HEK293 (cell line): ENCODE measurements at regions not wholly inside any gene's neighbourhood (a gene's known extent, or its start where the extent isn't known, plus 50 kb on each side); places are given as distances from the start of the nearest gene placed in this dataset.

Experiments used
- CTCF ChIA-PET: fragments of 350-600 bp; formaldehyde crosslinking; extraction: SDS; loops from one replicate; lab custom pipeline; 2021; ENCODE audit warnings: antibody characterized with exemption; lab: Yijun Ruan, JAX
- POLR2A ChIA-PET: fragments of 300-600 bp; formaldehyde crosslinking; extraction: SDS; loops from one replicate; lab custom pipeline; 2020; ENCODE audit warnings: antibody characterized with exemption, inconsistent platforms; lab: Yijun Ruan, JAX
- H3K27ac ChIP-seq: fragments of 200-500 bp; sonication (Bioruptor generic); 2 replicates; pipeline ENCODE4 v1.5.1; 2014; ENCODE audit warnings: low read depth, low read length, control low read depth, inconsistent platforms; ENCODE audit errors: extremely low read depth
- H3K36me3 ChIP-seq, 2 experiments: fragments of 200-500 bp in 1 of 2; sonication (Bioruptor generic) in 1 of 2; 1 replicate in 1 of 2; 2 replicates in 1 of 2; pipeline ENCODE4 v1.5.1; 2014 to 2017; ENCODE audit warnings: inconsistent platforms in 2 of 2, low read length in 2 of 2; ENCODE audit not compliant: control insufficient read depth in 2 of 2, insufficient read depth in 1 of 2
- H3K4me1 ChIP-seq: fragments of 200-500 bp; sonication (Bioruptor generic); 2 replicates; pipeline ENCODE4 v1.5.1; 2014; ENCODE audit warnings: mild to moderate bottlenecking, low read length, inconsistent platforms; ENCODE audit not compliant: control insufficient read depth, insufficient read depth
- H3K4me3 ChIP-seq: 2 replicates; pipeline ENCODE4 v1.5.1; 2011; ENCODE audit warnings: low read depth, mild to moderate bottlenecking, control low read depth, low read length, moderate library complexity
- H3K9me3 ChIP-seq: fragments of 200-500 bp; sonication (Bioruptor generic); 2 replicates; pipeline ENCODE4 v1.5.1; 2014; ENCODE audit warnings: low read depth, low read length, inconsistent platforms; ENCODE audit not compliant: control insufficient read depth, insufficient read depth
- GLI4 ChIP-seq: fragments of 450-650 bp; formaldehyde crosslinking; IDR thresholded peaks from 2 replicates; pipeline ENCODE4 v1.5.1; 2016; ENCODE audit warnings: missing biosample characterization, missing genetic modification characterization
- HOXA7 ChIP-seq: sonication (generic); formaldehyde crosslinking; IDR thresholded peaks from 2 replicates; pipeline ENCODE4 v1.8.1; 2022; ENCODE audit warnings: missing genetic modification reagents, borderline replicate concordance
- HOXC10 ChIP-seq: sonication (generic); formaldehyde crosslinking; IDR thresholded peaks from 2 replicates; pipeline ENCODE4 v1.8.1; 2023; ENCODE audit warnings: mild to moderate bottlenecking, missing genetic modification reagents
- HOXD13 ChIP-seq: sonication (generic); formaldehyde crosslinking; IDR thresholded peaks from 2 replicates; pipeline ENCODE4 v1.8.0; 2022; ENCODE audit warnings: missing genetic modification reagents, borderline replicate concordance
- KLF8 ChIP-seq: fragments of 450-650 bp; formaldehyde crosslinking; IDR thresholded peaks from 2 replicates; pipeline ENCODE4 v1.5.1; 2016; ENCODE audit warnings: missing biosample characterization, missing genetic modification characterization
- MEIS1 ChIP-seq: sonication (generic); formaldehyde crosslinking; IDR thresholded peaks from 2 replicates; pipeline ENCODE4 v1.8.1; 2022; ENCODE audit warnings: missing genetic modification reagents, mild to moderate bottlenecking, borderline replicate concordance
- OVOL3 ChIP-seq: fragments of 450-650 bp; formaldehyde crosslinking; IDR thresholded peaks from 2 replicates; pipeline ENCODE4 v1.5.1; 2016; ENCODE audit warnings: missing biosample characterization, missing genetic modification characterization
- SP3 ChIP-seq: fragments of 450-650 bp; formaldehyde crosslinking; IDR thresholded peaks from 2 replicates; pipeline ENCODE4 v1.5.1; 2016; ENCODE audit warnings: missing biosample characterization, missing genetic modification characterization
- ZBTB11 ChIP-seq: fragments of 450-650 bp; formaldehyde crosslinking; conservative IDR thresholded peaks from 2 replicates; pipeline ENCODE4 v1.5.1; 2016; ENCODE audit warnings: low read depth, missing biosample characterization, missing genetic modification characterization
- ZIC2 ChIP-seq: fragments of 450-650 bp; formaldehyde crosslinking; IDR thresholded peaks from 2 replicates; pipeline ENCODE4 v1.5.1; 2016; ENCODE audit warnings: missing biosample characterization, missing genetic modification characterization
- ZNF24 ChIP-seq: fragments of 450-650 bp; formaldehyde crosslinking; IDR thresholded peaks from 2 replicates; pipeline ENCODE4 v1.5.1; 2016; ENCODE audit warnings: missing biosample characterization, missing genetic modification characterization
- ZNF266 ChIP-seq: fragments of 450-650 bp; formaldehyde crosslinking; IDR thresholded peaks from 2 replicates; pipeline ENCODE4 v1.5.1; 2016; ENCODE audit warnings: missing biosample characterization, missing genetic modification characterization, low read depth
- ZNF48 ChIP-seq: fragments of 450-650 bp; formaldehyde crosslinking; IDR thresholded peaks from 2 replicates; pipeline ENCODE4 v1.5.1; 2016; ENCODE audit warnings: missing biosample characterization, missing genetic modification characterization
- ZNF488 ChIP-seq: fragments of 450-650 bp; formaldehyde crosslinking; IDR thresholded peaks from 2 replicates; pipeline ENCODE4 v1.5.1; 2016; ENCODE audit warnings: missing biosample characterization, missing genetic modification characterization
- ZNF501 ChIP-seq: fragments of 450-650 bp; formaldehyde crosslinking; IDR thresholded peaks from 2 replicates; pipeline ENCODE4 v1.5.1; 2016; ENCODE audit warnings: missing biosample characterization, missing genetic modification characterization
- ZXDB ChIP-seq: fragments of 450-650 bp; formaldehyde crosslinking; IDR thresholded peaks from 2 replicates; pipeline ENCODE4 v1.5.1; 2016; ENCODE audit warnings: missing biosample characterization, missing genetic modification characterization
- TF ChIP-seq, protein P1 (sequence below): fragments of 450-650 bp; formaldehyde crosslinking; IDR thresholded peaks from 2 replicates; pipeline ENCODE4 v1.5.1; 2016; ENCODE audit warnings: missing biosample characterization, missing genetic modification characterization
- TF ChIP-seq, protein P2 (sequence below): fragments of 450-650 bp; formaldehyde crosslinking; IDR thresholded peaks from 2 replicates; pipeline ENCODE4 v1.5.1; 2016; ENCODE audit warnings: missing biosample characterization, missing genetic modification characterization, borderline replicate concordance

GRCh38 chr12:88924162-88924561 is 343.9 kb upstream of the KITLG start:
- POLR2A ChIA-PET, result no interaction called here
- H3K4me1 ChIP-seq, result peaks cover 3% of the 10 kb centered on the region; the same call in 1 of the 2 replicates
- no peaks in the 10 kb centered on the region for H3K9me3 ChIP-seq
- CTCF ChIA-PET, result interaction anchor here (0.6 kb wide), 1 partner anchor 587 kb away, joined by 3 read pairs; no protein-coding TSS in a partner anchor
- H3K4me3 ChIP-seq, result no peak overlapping the region
- no peaks in the 10 kb centered on the region for H3K36me3 ChIP-seq
- TF ChIP-seq ZNF24 (no peak), ZBTB11 (tag by site-specific recombination) (no peak), HOXA7 (CRISPR knock-in tag) (no peak), OVOL3 (tag by site-specific recombination) (no peak), ZNF266 (no peak), ZXDB (tag by site-specific recombination) (no peak), KLF8 (tag by site-specific recombination) (no peak), ZIC2 (no peak), ZNF48 (tag by site-specific recombination) (no peak), ZNF501 (tag by site-specific recombination) (no peak), SP3 (no peak), GLI4 (no peak), ZNF488 (tag by site-specific recombination) (no peak), MEIS1 (CRISPR knock-in tag) (no peak), HOXC10 (CRISPR knock-in tag) (no peak), HOXD13 (CRISPR knock-in tag) (no peak)
- TF ChIP-seq, protein P1, sequence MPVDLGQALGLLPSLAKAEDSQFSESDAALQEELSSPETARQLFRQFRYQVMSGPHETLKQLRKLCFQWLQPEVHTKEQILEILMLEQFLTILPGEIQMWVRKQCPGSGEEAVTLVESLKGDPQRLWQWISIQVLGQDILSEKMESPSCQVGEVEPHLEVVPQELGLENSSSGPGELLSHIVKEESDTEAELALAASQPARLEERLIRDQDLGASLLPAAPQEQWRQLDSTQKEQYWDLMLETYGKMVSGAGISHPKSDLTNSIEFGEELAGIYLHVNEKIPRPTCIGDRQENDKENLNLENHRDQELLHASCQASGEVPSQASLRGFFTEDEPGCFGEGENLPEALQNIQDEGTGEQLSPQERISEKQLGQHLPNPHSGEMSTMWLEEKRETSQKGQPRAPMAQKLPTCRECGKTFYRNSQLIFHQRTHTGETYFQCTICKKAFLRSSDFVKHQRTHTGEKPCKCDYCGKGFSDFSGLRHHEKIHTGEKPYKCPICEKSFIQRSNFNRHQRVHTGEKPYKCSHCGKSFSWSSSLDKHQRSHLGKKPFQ (tag by site-specific recombination), result no peak
- TF ChIP-seq, protein P2, sequence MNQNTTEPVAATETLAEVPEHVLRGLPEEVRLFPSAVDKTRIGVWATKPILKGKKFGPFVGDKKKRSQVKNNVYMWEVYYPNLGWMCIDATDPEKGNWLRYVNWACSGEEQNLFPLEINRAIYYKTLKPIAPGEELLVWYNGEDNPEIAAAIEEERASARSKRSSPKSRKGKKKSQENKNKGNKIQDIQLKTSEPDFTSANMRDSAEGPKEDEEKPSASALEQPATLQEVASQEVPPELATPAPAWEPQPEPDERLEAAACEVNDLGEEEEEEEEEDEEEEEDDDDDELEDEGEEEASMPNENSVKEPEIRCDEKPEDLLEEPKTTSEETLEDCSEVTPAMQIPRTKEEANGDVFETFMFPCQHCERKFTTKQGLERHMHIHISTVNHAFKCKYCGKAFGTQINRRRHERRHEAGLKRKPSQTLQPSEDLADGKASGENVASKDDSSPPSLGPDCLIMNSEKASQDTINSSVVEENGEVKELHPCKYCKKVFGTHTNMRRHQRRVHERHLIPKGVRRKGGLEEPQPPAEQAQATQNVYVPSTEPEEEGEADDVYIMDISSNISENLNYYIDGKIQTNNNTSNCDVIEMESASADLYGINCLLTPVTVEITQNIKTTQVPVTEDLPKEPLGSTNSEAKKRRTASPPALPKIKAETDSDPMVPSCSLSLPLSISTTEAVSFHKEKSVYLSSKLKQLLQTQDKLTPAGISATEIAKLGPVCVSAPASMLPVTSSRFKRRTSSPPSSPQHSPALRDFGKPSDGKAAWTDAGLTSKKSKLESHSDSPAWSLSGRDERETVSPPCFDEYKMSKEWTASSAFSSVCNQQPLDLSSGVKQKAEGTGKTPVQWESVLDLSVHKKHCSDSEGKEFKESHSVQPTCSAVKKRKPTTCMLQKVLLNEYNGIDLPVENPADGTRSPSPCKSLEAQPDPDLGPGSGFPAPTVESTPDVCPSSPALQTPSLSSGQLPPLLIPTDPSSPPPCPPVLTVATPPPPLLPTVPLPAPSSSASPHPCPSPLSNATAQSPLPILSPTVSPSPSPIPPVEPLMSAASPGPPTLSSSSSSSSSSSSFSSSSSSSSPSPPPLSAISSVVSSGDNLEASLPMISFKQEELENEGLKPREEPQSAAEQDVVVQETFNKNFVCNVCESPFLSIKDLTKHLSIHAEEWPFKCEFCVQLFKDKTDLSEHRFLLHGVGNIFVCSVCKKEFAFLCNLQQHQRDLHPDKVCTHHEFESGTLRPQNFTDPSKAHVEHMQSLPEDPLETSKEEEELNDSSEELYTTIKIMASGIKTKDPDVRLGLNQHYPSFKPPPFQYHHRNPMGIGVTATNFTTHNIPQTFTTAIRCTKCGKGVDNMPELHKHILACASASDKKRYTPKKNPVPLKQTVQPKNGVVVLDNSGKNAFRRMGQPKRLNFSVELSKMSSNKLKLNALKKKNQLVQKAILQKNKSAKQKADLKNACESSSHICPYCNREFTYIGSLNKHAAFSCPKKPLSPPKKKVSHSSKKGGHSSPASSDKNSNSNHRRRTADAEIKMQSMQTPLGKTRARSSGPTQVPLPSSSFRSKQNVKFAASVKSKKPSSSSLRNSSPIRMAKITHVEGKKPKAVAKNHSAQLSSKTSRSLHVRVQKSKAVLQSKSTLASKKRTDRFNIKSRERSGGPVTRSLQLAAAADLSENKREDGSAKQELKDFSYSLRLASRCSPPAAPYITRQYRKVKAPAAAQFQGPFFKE (tag by site-specific recombination), result no peak
- H3K27ac ChIP-seq, result no peak overlapping the region
